Activated CD8-positive, alpha-beta T cell treated with anti-CD3 and anti-CD28 coated beads for 36 hours (primary cell): ENCODE measurements at regions not wholly inside any gene's neighbourhood (a gene's known extent, or its start where the extent isn't known, plus 50 kb on each side); places are given as distances from the start of the nearest gene placed in this dataset.

Experiments used
- ATAC-seq: fragments of 200-7000 bp; cut with Tn5 transposase; one replicate; pipeline ENCODE4 v1.10.0; 2021; ENCODE audit warnings: mild to moderate bottlenecking, moderate library complexity
- CTCF ChIA-PET: fragments of 350-600 bp; sonication (Branson Sonifier 250); formaldehyde crosslinking; loops from one replicate; lab custom pipeline; 2021; ENCODE audit warnings: antibody characterized with exemption; lab: Charles Lee
- POLR2A ChIA-PET: fragments of 350-600 bp; sonication (Branson Sonifier 250); formaldehyde crosslinking; loops from one replicate; lab custom pipeline; 2021; ENCODE audit warnings: antibody characterized with exemption; lab: Charles Lee
- DNase-seq: peaks from one replicate; pipeline ENCODE4 v3.0.0-alpha.2; 2020
- H3K27ac Mint-ChIP-seq: one replicate; pipeline ENCODE4 v1.8.0; 2021; ENCODE audit warnings: mild to moderate bottlenecking, mixed read lengths
- H3K27me3 Mint-ChIP-seq: one replicate; pipeline ENCODE4 v1.8.0; 2021; ENCODE audit warnings: mixed read lengths
- H3K36me3 Mint-ChIP-seq: one replicate; pipeline ENCODE4 v1.8.0; 2021; ENCODE audit warnings: low read depth, mixed read lengths
- H3K4me1 Mint-ChIP-seq: one replicate; pipeline ENCODE4 v1.8.0; 2021; ENCODE audit warnings: low read depth, mixed read lengths
- H3K4me3 Mint-ChIP-seq: one replicate; pipeline ENCODE4 v1.8.0; 2021; ENCODE audit warnings: mild to moderate bottlenecking, moderate library complexity, mixed read lengths
- H3K9me3 Mint-ChIP-seq: one replicate; pipeline ENCODE4 v1.8.0; 2021; ENCODE audit warnings: mixed read lengths
- CTCF ChIP-seq: fragments of 200-600 bp; IDR thresholded peaks from one replicate; pipeline ENCODE4 v1.8.0; 2022; ENCODE audit warnings: antibody characterized with exemption, mild to moderate bottlenecking
- intact Hi-C: fragments of 100-400 bp; cut with micrococcal nuclease; formaldehyde crosslinking; loops from one replicate; pipeline ENCODE4 v1.10.0; 2022

GRCh38 chr5:60453186-60453976, 246.6 kb downstream of the DEPDC1B start:
- no peak for TF ChIP-seq CTCF
- Mint-ChIP-seq H3K4me1 (no peaks in the 10 kb centered on the region), H3K27me3 (peaks cover 1% of the 10 kb centered on the region), H3K36me3 (no peaks in the 10 kb centered on the region), H3K9me3 (peaks cover 2% of the 10 kb centered on the region), H3K4me3 (no peak overlapping the region), H3K27ac (no peak overlapping the region)
- no peak for ATAC-seq
- intact Hi-C loops = no loop called here
- ChIA-PET CTCF (interaction anchor here (0.8 to 1.8 kb wide), 3 partner anchors 10 to 17 kb away, joined by 3 to 4 read pairs (median 3); no protein-coding TSS in a partner anchor), POLR2A (no interaction called here)
- DNase-seq = no peak

- no peak for TF ChIP-seq CTCF
- no peak for DNase-seq
- intact Hi-C loops = no loop called here
- Mint-ChIP-seq H3K27me3 (no peaks in the 10 kb centered on the region), H3K27ac (no peak overlapping the region), H3K4me3 (no peak overlapping the region), H3K4me1 (no peaks in the 10 kb centered on the region), H3K9me3 (no peaks in the 10 kb centered on the region), H3K36me3 (no peaks in the 10 kb centered on the region)
- ChIA-PET CTCF (no interaction called here), POLR2A (no interaction called here)
- ATAC-seq = no peak
These were observed 251.4 kb downstream of the DEPDC1B start for GRCh38 chr5:60448600-60448999.

- peaks cover 1% of the 10 kb centered on the region for H3K9me3 Mint-ChIP-seq
- no peak overlapping the region for H3K27ac Mint-ChIP-seq
- TF ChIP-seq CTCF = no peak
- peaks cover 1% of the 10 kb centered on the region for H3K27me3 Mint-ChIP-seq
- H3K4me1 Mint-ChIP-seq = no peaks in the 10 kb centered on the region
- H3K36me3 Mint-ChIP-seq = no peaks in the 10 kb centered on the region
- CTCF ChIA-PET = no interaction called here
- intact Hi-C loops = no loop called here
- no peak overlapping the region for H3K4me3 Mint-ChIP-seq
- POLR2A ChIA-PET = no interaction called here
- DNase-seq = no peak
- ATAC-seq = no peak
These were observed 252.5 kb downstream of the DEPDC1B start for GRCh38 chr5:60447488-60447920.

- POLR2A ChIA-PET = interaction anchor here (0.6 kb wide), 1 partner anchor 9 kb away, joined by 3 read pairs; no protein-coding TSS in a partner anchor
- DNase-seq = no peak
- CTCF ChIA-PET = no interaction called here
These were observed 253.0 kb downstream of the DEPDC1B start for GRCh38 chr5:60446917-60447316.

More at GRCh38 chr5:60446917-60447316, 253.0 kb downstream of the DEPDC1B start:
- Mint-ChIP-seq H3K4me3 (no peak overlapping the region), H3K9me3 (peaks cover 3% of the 10 kb centered on the region), H3K27ac (no peak overlapping the region), H3K27me3 (peaks cover 1% of the 10 kb centered on the region), H3K36me3 (no peaks in the 10 kb centered on the region), H3K4me1 (no peaks in the 10 kb centered on the region)
- no peak for TF ChIP-seq CTCF
- ATAC-seq = no peak
- intact Hi-C loops = no loop called here
